ENCODE measurements at regions not wholly inside any gene's neighbourhood (a gene's known extent, or its start where the extent isn't known, plus 50 kb on each side); places are given as distances from the start of the nearest gene placed in this dataset.

GRCh38 chr10:118537623-118538022 lies 57.8 kb downstream of the PRLHR start:
- DNase-seq = no peak

DNA sequence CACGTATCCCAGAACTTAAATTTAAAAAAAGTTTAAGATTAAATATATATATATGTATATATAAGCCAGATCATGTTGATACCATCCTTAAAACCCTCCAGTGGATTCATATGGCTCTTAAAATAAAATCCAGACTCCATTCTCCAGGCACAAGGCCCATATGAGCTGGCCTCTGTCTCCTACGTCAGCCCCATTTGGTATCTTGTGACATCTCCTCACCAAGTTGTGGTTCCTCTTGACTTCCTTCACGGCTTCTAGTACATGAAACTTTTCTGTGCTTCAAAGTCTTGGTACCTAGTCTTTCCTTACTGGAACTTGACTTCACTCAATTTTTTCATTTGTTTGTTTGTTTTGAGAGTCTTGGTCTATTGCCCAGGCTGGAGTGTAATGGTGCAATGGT lies 61.3 kb downstream of the PRLHR start:
- DNase-seq = no peak

GRCh38 chr10:118531105-118531852 lies 64.2 kb downstream of the PRLHR start:
- no peak for DNase-seq

DNA sequence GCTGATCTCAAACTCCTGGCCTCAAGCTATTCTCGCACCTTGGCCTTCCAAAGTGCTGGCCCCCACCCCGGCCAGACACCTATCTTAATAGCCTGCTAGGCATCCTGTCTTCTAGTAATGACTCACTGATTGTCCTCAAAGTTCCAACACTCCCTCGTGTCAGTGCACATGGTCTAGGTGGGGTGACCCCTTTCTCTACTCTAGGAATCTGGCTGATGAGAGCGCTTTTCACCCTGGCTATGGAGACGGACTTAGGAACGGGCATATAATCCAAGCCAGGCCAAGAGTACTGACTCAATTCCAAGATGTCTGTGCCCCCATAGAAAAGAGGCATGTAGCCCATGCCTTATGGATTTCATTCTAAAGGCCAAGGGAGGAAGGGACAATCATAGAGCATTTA lies 67.0 kb downstream of the PRLHR start:
- DNase-seq = no peak

DNA sequence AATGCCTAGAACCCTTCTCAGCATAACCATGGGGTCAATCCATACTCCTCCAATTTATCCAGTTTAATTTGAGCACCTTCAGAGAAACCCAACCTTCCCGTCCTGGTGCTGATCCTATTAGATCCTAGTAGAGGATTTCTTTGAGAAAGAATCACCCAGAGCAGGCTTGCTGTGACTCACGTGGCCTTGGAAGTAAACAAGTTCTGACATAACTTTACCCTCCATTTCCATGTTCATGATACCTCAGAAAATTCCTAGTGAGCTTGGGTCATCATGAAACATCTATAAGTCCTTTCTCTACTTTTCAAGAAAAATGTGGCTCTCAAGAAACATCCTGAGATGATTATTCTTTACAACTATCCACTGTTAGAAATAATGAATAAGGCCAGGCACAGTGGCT lies 71.7 kb downstream of the PRLHR start:
- no peak for DNase-seq

DNA sequence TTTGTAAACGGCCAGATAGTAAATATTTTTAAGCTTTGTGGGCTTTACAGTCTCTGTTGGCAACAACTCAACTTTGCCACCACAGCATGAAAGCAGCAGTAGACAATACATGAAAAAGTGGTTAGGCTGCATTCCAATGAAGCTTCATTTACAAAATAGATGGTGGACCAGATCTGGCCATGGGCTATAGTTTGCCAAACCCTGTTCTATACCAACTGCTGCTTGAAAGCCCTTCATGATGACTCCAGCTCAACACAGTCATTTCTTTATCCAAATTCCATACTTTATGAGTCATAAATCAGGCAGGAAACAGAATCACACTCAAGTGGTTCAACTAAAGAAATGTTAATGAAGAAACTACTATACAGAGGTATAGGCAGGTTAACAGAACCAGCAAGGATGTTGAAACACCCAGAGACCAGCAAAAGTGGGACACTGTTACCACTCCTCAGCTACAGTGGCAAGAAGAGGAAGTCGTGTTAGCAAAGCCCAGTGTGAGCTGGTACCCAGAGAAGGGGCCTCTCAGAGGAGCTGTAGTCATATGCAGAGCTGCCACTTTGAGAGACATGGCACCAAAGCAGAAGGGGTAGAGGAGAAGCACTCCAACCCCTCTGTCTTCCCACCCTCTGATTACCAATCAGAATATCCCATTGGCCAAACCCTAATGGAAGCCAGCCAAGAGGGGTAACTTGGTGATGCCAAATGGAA lies 72.5 kb downstream of the PRLHR start:
- DNase-seq = no peak

DNA sequence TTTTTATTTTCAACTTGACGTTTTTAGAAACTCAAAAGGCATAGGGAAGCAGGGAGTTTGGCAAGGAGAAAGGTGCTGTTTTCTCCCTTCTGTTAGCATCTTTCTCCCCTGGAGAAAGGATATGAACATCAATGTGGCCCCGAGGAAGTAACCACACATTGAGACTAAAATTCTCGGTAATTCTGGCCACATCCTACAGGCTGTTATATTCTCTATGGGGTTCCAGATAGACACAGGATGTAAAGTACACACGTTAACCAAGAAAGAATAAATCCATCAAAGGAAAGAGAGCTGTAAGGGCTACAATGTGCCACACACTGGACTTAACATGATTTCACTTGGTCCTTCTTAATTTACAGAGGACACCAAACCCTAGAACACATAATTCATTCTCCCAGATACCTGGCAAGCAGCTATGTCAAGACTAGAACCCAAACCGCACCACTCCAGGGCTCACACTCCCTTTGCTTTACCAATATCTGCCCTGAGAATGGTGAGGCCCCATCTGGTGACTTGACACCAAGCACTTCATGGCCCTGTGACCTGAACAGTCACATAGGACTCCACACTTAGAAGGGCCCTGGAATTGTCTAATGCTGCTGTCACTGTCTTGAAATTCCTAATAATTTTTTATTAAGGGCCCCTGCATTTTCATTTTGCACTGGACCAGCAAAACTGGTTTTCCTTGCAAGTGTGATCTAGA lies 73.9 kb downstream of the PRLHR start:
- no peak for DNase-seq

GRCh38 chr10:118520116-118520742 lies 75.2 kb downstream of the PRLHR start:
- no peak for DNase-seq

GRCh38 chr10:118518095-118518494 lies 77.4 kb downstream of the PRLHR start:
- no peak for DNase-seq

DNA sequence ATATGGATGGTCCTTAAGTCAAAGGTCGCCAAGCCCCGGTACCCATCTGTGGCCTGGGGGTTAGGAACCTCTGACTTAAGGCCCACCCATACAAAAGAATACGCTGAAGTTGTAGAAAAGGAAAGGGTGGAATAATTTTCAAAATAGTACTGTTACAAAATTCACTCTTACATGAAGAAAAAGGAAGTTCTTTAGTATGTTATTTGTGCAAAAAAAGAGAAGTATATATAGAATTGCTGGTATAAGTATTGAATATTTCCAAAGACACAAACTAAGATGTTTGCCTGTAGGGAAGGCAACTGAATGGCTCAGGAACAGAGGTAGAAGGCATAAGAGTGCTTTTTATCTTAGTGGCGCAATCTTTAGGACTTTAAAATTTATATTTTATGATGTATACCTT lies 78.7 kb downstream of the PRLHR start:
- DNase-seq = no peak

DNA sequence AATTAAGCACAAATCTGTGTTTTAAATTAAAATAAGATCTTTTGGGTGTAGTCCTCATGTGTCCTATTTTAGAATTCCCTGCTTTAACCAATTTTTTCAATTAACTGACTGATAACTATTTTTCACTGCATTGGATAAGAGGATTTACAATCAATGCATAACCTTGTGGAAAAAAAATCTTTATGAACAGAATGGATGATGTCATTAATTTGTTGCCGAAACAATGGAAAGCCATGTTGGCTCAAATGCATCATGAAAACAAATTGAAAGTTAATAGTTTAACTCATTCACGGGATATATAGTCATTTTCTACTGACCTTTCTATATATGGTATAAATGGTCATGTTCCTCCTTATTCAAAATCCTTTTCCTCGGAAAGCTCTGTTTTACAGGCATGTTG lies 82.3 kb downstream of the PRLHR start:
- DNase-seq = no peak

- no peak for DNase-seq
These were observed 83.7 kb downstream of the PRLHR start for GRCh38 chr10:118511711-118512110.

DNA sequence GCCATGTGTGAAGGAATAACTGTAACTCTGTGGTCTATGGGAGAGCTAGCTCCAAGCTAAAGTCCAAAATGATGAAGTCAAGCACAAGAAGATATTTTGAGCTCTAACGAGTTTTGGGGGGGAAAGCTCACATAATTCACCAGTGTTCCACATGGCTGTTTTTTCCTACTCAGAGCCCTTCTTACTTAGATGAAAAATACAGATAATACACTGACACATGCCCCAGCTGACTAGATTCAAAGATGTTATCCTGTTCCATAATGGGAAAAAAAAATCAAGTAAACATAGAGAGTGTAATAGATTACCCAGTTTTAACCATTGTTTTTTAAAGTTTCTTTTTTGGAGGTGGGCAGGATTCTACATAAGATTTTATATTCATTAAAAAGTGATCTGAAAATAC lies 86.6 kb downstream of the PRLHR start:
- DNase-seq = no peak

GRCh38 chr10:118508355-118508754 lies 87.1 kb downstream of the PRLHR start:
- DNase-seq = no peak

GRCh38 chr10:118506671-118507590 lies 88.5 kb downstream of the PRLHR start:
- DNase-seq = no peak

DNA sequence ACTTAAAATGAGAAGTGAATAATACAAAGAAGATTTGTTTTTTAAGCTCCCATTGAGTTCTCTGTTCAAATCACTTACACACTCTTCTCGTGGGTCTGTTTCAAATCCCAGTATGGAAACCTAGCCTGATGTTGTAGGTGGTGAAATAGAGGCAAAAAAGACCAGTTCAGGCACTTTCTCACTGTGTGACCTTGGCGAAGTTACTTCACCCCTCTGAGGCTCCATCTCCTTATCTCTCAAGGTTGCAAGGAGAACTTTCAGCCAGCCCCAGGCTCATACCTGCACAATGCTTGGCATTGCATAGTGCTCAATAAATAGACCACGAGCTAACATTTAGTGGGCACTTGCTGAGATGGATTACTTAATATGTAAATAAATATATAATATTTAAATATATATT lies 90.1 kb downstream of the PRLHR start:
- no peak for DNase-seq

DNA sequence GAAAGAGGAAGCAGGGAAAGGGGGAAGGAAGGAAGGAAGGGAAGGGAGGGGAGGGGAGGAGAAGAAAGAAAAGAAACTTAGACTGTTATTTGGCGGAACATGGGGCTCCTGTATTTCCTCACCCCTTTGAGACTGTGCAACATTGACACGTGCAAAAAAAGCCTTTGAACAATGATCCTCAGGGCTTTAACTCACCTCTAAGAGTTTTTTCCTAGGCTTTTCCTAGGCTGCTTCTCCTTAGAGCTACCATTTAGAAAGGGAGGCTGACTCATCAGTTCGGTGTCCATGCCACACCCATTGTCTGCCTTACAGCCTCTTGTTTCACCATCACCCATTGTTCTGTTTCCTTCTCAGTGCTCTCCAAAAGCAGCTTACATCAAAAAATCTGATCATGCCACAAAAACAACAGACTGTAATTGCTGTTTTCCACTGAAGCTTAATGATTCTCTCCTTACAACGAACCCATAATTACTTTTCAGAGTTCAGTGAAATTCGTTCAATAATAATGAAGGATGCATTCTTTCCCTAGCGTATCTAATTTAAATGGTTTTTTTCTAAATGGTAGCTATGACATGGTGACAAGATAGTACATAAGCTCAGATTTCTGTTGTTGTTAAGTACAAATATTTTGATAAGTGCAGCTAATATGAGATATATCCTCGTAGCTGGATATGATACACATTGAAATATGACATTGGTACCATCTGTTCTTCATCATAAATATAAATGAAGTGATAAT lies 90.8 kb downstream of the PRLHR start:
- DNase-seq = no peak

DNA sequence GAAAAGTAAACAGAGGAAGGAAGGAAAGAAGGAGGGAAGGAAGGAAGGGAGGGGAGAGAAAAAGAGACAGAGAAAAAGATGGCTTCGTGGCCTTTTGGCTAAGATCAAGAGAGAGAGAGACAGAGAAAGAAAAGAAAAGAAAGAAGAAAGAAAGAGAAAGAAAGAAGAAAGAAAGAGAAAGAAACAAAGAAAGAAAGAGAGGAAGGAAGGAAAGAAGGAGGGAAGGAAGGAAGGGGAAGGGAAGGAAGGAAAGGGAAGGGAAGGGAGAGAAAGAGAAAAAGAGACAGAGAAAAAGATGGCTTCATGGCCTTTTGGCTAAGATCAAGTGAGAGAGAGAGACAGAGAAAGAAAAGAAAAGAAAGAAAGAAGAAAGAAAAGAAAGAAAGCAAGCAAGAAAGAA lies 91.4 kb downstream of the PRLHR start:
- DNase-seq = no peak

DNA sequence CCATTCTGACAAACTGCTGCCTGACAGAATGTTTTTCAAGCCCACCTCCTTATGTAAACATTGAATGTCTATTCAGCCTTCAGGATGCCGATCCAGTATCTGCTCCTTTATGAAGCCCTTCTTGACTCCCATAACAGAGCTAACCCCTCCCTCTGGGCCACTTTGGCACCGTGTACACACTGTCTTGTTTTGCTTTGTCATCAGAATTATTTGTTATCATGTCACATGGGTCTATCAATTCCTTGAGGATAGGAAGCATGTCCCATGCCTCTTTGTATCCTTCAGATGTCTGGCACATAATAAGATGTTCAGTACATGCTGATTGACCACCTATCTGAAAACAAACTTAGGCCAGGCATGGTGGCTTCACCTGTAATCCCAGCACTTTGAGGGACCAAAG lies 92.3 kb downstream of the PRLHR start:
- no peak for DNase-seq

DNA sequence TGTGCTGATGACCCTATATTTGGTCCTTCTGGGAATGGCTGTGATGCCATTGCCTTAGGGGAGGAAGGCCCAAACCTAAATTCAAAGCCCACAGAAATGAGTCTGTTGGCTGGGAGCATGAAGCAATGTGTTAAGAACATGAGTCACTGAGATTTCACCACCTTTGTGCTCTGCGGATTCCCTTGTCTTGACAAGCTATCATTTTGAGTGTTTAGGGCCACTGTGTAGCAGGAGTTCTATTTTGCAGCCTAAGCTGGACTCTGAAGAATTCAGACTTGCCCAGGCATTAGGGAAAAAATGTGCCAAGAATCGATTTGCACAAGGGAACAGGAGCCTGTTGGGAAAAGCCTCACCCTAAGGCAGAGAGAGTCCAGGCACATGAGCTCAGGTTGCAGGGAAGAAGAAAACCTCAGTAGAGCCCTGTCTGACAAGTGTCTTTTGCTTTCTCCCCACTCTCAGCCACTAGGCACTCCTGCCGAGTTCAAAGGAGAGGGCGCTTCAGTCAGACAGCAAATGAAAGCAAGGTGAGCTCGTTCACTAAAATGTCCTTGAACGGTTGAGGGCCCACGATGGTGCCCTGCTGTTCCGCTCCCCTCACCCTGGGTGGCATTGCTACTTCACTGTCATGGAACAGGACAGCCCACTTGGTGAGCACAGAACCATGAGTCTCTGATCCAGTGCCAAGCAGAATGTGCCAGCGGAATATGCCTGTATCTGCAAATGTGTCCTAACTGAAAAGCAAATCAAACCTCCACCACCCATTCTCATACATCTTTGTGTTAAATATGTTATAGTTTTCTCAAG lies 93.6 kb downstream of the PRLHR start:
- no peak for DNase-seq

DNA sequence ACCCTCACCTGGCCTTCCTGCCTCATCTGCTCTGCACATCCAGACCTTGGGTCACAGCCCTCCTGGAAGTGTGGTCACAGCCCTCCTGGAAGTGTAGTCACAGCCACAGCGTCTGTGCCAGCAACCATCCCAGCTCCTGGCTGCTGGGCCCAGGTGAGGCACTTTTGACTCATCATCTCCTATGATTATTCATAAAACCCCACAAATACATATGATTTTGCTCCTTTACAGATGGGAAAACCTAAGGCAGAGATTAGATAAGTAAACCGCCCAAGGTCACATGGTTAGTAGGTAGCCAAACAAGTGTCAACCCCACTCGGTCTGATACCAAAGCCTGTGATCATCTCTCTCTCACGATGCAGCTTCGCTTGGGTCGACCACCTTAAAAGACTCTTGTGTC lies 94.3 kb downstream of the PRLHR start:
- no peak for DNase-seq

All from activated CD8-positive, alpha-beta memory T cell treated with anti-CD3 and anti-CD28 coated beads, Interleukin-2, amount 50 U/mL, for 4 hours (primary cell).